CD8-positive, alpha-beta memory T cell (primary cell): ENCODE measurements at regions not wholly inside any gene's neighbourhood (a gene's known extent, or its start where the extent isn't known, plus 50 kb on each side); places are given as distances from the start of the nearest gene placed in this dataset.

Source experiments
- CTCF ChIA-PET: fragments of 350-600 bp; sonication (Branson Sonifier 250); formaldehyde crosslinking; loops from one replicate; lab custom pipeline; 2021; ENCODE audit warnings: antibody characterized with exemption; lab: Charles Lee
- POLR2A ChIA-PET: fragments of 350-600 bp; sonication (Branson Sonifier 250); formaldehyde crosslinking; loops from one replicate; lab custom pipeline; 2021; ENCODE audit warnings: antibody characterized with exemption; lab: Charles Lee
- DNase-seq, 5 donors: peaks; one replicate each; pipeline versions ENCODE4 v3.0.0 to v3.0.0-alpha.2; 2020 to 2022; ENCODE audit warnings: mixed read lengths in 1 of 5
- H3K27ac ChIP-seq: one replicate; pipeline ENCODE4 v1.7.0; 2013; ENCODE audit warnings: low read depth, mild to moderate bottlenecking, low read length, moderate library complexity
- H3K27me3 ChIP-seq: 2 replicates; pipeline ENCODE4 v1.7.0; 2013; ENCODE audit warnings: low read length, mild to moderate bottlenecking; ENCODE audit not compliant: insufficient read depth, poor library complexity, severe bottlenecking
- H3K36me3 ChIP-seq: 2 replicates; pipeline ENCODE4 v1.7.0; 2013; ENCODE audit warnings: mild to moderate bottlenecking, low read length, moderate library complexity; ENCODE audit not compliant: insufficient read depth
- H3K4me1 ChIP-seq: 2 replicates; pipeline ENCODE4 v1.7.0; 2013; ENCODE audit warnings: mild to moderate bottlenecking, low read length, moderate library complexity; ENCODE audit not compliant: insufficient read depth
- H3K4me3 ChIP-seq: 2 replicates; pipeline ENCODE4 v1.7.0; 2013; ENCODE audit warnings: mild to moderate bottlenecking, low read length
- H3K9me3 ChIP-seq: 2 replicates; pipeline ENCODE4 v1.7.0; 2013; ENCODE audit warnings: mild to moderate bottlenecking, low read length
- H3K27ac Mint-ChIP-seq, 8 donors: one replicate each; pipeline ENCODE4 v1.8.0; 2020 to 2021; ENCODE audit warnings: mixed read lengths in 8 of 8, mild to moderate bottlenecking in 6 of 8, inconsistent platforms in 3 of 8, moderate library complexity in 3 of 8
- H3K27me3 Mint-ChIP-seq, 2 donors: one replicate each; pipeline ENCODE4 v1.8.0; 2020 to 2021; ENCODE audit warnings: mixed read lengths in 2 of 2, mild to moderate bottlenecking in 1 of 2, moderate library complexity in 1 of 2
- H3K36me3 Mint-ChIP-seq, 3 donors: one replicate each; pipeline ENCODE4 v1.8.0; 2020 to 2021; ENCODE audit warnings: mixed read lengths in 3 of 3, inconsistent platforms in 1 of 3, mild to moderate bottlenecking in 1 of 3
- H3K4me1 Mint-ChIP-seq, 3 donors: one replicate each; pipeline ENCODE4 v1.8.0; 2020 to 2021; ENCODE audit warnings: mixed read lengths in 3 of 3, inconsistent platforms in 1 of 3, mild to moderate bottlenecking in 1 of 3
- H3K4me3 Mint-ChIP-seq, 7 donors: one replicate each; pipeline ENCODE4 v1.8.0; 2020 to 2021; ENCODE audit warnings: mixed read lengths in 7 of 7, mild to moderate bottlenecking in 6 of 7, moderate library complexity in 4 of 7, inconsistent platforms in 2 of 7
- H3K9me3 Mint-ChIP-seq, 5 donors: one replicate each; pipeline ENCODE4 v1.8.0; 2020 to 2022; ENCODE audit warnings: mixed read lengths in 5 of 5, mild to moderate bottlenecking in 3 of 5, moderate library complexity in 2 of 5, inconsistent platforms in 1 of 5

DNA sequence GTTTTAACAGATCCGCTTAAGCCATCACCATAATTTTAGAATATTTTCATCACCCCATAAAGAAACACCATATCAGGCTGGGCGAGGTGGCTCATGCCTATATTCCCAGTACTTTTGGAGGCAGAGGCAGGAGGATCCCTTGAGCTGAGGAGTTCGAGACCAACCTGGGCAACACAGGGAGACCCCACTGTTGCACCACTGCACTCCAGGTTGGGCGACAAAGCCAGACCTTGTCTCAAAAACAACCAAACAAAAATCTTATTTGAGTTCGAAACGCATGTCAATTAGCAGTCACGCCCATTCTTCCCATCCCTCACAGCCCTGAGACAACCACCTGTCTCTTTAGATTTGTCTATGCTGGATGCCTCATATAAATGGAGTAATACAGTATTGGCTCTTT is 119.9 kb downstream of the KLF13 start:
- H3K4me1 Mint-ChIP-seq: peaks cover 28 to 36% (median 31%) of the 10 kb centered on the region in 3 donors
- no peak for DNase-seq
- no peaks in the 10 kb centered on the region for H3K9me3 Mint-ChIP-seq
- Histone ChIP-seq H3K9me3 (no peaks in the 10 kb centered on the region), H3K4me1 (peaks cover 7% of the 10 kb centered on the region), H3K27me3 (no peaks in the 10 kb centered on the region), H3K27ac (no peak overlapping the region), H3K4me3 (no peak overlapping the region), H3K36me3 (no peaks in the 10 kb centered on the region)
- POLR2A ChIA-PET: no interaction called here
- CTCF ChIA-PET: interaction anchor here (0.6 kb wide), 1 partner anchor 29 kb away, joined by 3 read pairs; no protein-coding TSS in a partner anchor
- no peak overlapping the region for H3K4me3 Mint-ChIP-seq
- no peak overlapping the region for H3K27ac Mint-ChIP-seq
- no peaks in the 10 kb centered on the region for H3K27me3 Mint-ChIP-seq
- no peaks in the 10 kb centered on the region for H3K36me3 Mint-ChIP-seq

GRCh38 chr15:31447931-31448634 is 121.4 kb downstream of the KLF13 start:
- peak overlapping the region in 1 of 7 donors; percentile 5 for H3K4me3 Mint-ChIP-seq
- Histone ChIP-seq H3K27me3 (no peaks in the 10 kb centered on the region), H3K4me1 (peaks cover 7% of the 10 kb centered on the region), H3K4me3 (no peak overlapping the region), H3K27ac (no peak overlapping the region), H3K9me3 (no peaks in the 10 kb centered on the region), H3K36me3 (no peaks in the 10 kb centered on the region)
- no peaks in the 10 kb centered on the region for H3K27me3 Mint-ChIP-seq
- H3K9me3 Mint-ChIP-seq: peaks cover 0 to 2% (median 0%) of the 10 kb centered on the region in 5 donors
- H3K4me1 Mint-ChIP-seq: peaks cover 15 to 21% (median 19%) of the 10 kb centered on the region in 3 donors
- no peak for DNase-seq
- H3K36me3 Mint-ChIP-seq: no peaks in the 10 kb centered on the region
- ChIA-PET POLR2A (no interaction called here), CTCF (no interaction called here)
- H3K27ac Mint-ChIP-seq: peak overlapping the region in 5 of 8 donors; percentile 6 to 35 (median 29)

GRCh38 chr15:31448635-31448979 is 122.0 kb downstream of the KLF13 start:
- no peaks in the 10 kb centered on the region for H3K9me3 ChIP-seq
- H3K27ac ChIP-seq: no peak overlapping the region
- no peaks in the 10 kb centered on the region for H3K27me3 ChIP-seq
- Mint-ChIP-seq H3K27me3 (no peaks in the 10 kb centered on the region), H3K27ac (peak overlapping the region in 2 of 8 donors; percentile 8 to 29), H3K9me3 (peaks cover 0 to 2% (median 0%) of the 10 kb centered on the region in 5 donors), H3K4me1 (peaks cover 14 to 17% (median 16%) of the 10 kb centered on the region in 3 donors), H3K4me3 (no peak overlapping the region), H3K36me3 (no peaks in the 10 kb centered on the region)
- DNase-seq: no peak
- H3K4me3 ChIP-seq: no peak overlapping the region
- peaks cover 7% of the 10 kb centered on the region for H3K4me1 ChIP-seq
- ChIA-PET POLR2A (no interaction called here), CTCF (no interaction called here)
- no peaks in the 10 kb centered on the region for H3K36me3 ChIP-seq

DNA sequence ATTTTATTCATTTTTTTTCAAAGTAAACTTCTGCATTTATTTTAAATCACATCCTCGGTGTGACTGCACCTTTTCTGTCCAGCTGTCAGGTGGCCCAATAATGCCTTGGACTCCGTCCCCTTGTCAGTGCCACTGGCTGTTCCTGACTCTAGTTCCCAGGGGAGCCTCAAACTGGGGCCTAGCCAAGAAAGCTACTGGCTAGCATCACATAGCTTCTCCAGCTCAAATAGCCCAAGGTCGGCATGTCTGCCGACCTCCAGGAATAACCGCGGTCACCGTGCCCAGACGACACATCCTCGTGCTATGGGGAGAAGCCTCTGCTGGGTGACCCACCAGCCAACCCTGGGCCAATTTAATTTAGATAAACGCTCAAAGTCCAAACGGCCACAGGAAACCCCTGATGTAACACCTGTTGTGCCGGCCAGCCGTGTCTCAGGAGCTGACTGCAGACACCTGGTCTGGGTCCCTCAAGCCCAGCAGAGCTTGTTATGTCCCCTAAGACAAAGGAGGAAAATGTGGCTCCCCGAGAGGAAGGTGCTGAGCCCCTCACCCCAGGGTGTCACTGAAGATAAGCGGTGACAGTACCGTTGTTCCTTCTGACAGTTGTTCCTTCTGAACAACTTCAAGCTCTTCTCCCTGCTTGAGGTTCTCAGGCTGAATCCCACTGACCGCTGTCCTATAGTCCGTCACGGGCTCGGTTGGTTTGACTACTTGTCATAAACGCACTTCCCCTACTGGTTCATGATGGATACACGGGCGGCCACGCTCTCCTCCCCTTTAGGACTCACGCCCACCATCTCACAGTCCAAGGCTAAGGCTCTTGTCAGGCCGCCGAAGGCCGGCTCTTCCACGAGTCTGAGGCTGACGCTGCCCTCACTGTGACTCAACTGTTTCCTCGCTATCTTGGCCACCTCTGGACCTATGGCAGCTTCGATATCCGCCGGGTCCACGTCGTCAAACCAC is 126.2 kb downstream of the KLF13 start:
- H3K4me1 ChIP-seq: peaks cover 7% of the 10 kb centered on the region
- no peak overlapping the region for H3K27ac ChIP-seq
- ChIA-PET POLR2A (interaction anchor here (0.7 to 1.4 kb wide), 3 partner anchors 15 to 18 kb away, joined by 3 to 5 read pairs (median 3); no protein-coding TSS in a partner anchor), CTCF (no interaction called here)
- peaks cover 13 to 17% (median 15%) of the 10 kb centered on the region in 3 donors for H3K4me1 Mint-ChIP-seq
- H3K36me3 ChIP-seq: no peaks in the 10 kb centered on the region
- no peaks in the 10 kb centered on the region for H3K27me3 ChIP-seq
- no peaks in the 10 kb centered on the region for H3K27me3 Mint-ChIP-seq
- H3K4me3 Mint-ChIP-seq: no peak overlapping the region
- peak in 1 of 5 donors; percentile 19 for DNase-seq
- peak overlapping the region in 1 of 8 donors; percentile 90 for H3K27ac Mint-ChIP-seq
- H3K4me3 ChIP-seq: no peak overlapping the region
- no peaks in the 10 kb centered on the region for H3K9me3 ChIP-seq
- H3K36me3 Mint-ChIP-seq: peaks cover 0 to 6% (median 1%) of the 10 kb centered on the region in 3 donors
- H3K9me3 Mint-ChIP-seq: peaks cover 0 to 7% (median 5%) of the 10 kb centered on the region in 5 donors

DNA sequence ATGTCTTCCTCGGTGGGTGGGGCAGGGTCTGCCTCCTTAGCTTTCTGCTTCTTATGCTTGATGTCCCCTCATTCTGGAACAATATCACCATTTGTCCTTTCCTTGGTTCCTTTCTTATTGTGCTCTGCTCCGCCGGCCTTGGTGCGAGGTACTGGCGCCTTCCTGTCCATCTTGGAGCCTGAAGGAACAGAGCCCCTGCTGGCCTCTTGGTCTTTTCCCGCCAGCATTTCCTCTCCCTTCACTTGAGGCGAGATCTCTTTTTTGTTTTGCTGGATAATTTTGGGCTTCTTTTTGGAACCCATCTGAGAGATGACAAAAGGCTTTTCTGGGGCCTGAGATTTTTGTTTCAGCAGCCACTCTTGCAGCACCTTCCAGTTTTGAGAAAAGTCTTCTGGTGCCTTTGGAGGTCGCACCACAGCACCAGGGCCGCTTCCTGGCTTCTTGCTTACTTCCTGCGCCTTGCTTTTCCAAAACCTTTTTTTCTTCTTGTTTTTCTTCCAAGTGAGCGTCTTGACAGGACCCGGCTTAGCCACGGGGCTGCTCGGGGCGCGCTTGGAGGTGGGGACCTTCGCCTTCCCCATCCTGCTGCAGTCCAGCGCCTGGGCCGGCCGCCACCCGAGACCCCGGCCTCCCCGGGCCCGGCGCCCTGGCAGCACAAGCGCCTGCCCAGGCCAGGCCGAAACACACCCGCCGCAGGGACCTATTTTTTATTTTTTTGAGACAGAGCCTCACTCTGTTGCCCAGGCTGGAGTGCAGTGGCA is 127.1 kb downstream of the KLF13 start:
- no peaks in the 10 kb centered on the region for H3K27me3 ChIP-seq
- no peaks in the 10 kb centered on the region for H3K27me3 Mint-ChIP-seq
- peaks cover 7 to 13% (median 11%) of the 10 kb centered on the region in 3 donors for H3K4me1 Mint-ChIP-seq
- DNase-seq: peak in 1 of 5 donors; percentile 13
- H3K9me3 ChIP-seq: no peaks in the 10 kb centered on the region
- peak overlapping the region in 2 of 8 donors; percentile 6 to 90 for H3K27ac Mint-ChIP-seq
- H3K27ac ChIP-seq: no peak overlapping the region
- no peaks in the 10 kb centered on the region for H3K36me3 ChIP-seq
- peaks cover 3% of the 10 kb centered on the region for H3K4me1 ChIP-seq
- H3K4me3 Mint-ChIP-seq: no peak overlapping the region
- ChIA-PET CTCF (interaction anchor here (1.2 to 1.8 kb wide), 2 partner anchors 19 to 37 kb away, joined by 3 to 5 read pairs; no protein-coding TSS in a partner anchor), POLR2A (interaction anchor here (0.5 to 2.8 kb wide), 2 partner anchors 19 to 21 kb away, joined by 4 to 8 read pairs; no protein-coding TSS in a partner anchor)
- no peak overlapping the region for H3K4me3 ChIP-seq
- H3K36me3 Mint-ChIP-seq: peaks cover 0 to 6% (median 1%) of the 10 kb centered on the region in 3 donors
- peaks cover 0 to 7% (median 5%) of the 10 kb centered on the region in 5 donors for H3K9me3 Mint-ChIP-seq

DNA sequence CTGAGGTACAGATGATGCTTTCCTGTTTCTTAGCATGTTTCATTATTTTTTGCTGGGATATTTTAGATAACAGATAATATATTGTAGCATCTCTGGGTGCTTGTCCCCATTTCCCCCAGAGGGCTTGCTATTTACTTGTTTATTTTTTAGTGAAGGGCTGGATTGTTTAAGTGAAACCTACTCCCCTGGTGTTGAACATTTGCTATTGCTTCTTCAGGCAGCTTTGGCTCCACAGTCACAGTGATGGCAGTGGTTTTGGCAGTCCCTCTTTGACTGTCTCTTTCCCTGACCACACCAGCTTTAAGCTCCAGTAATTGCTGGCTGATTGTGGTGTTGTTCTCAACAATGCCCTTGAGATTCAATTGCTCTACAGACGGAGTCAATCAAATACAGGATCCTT is 128.9 kb downstream of the KLF13 start:
- H3K4me1 Mint-ChIP-seq: peaks cover 13 to 21% (median 20%) of the 10 kb centered on the region in 3 donors
- H3K27ac Mint-ChIP-seq: peak overlapping the region in 3 of 8 donors; percentile 39 to 86 (median 72)
- H3K27me3 Mint-ChIP-seq: peaks cover 0 to 3% of the 10 kb centered on the region in 2 donors
- H3K27ac ChIP-seq: no peak overlapping the region
- ChIA-PET CTCF (interaction anchor here (1.1 to 1.8 kb wide), 2 partner anchors 21 to 94 kb away, joined by 3 to 5 read pairs; no protein-coding TSS in a partner anchor), POLR2A (interaction anchor here (2.8 kb wide), 1 partner anchor 20 kb away, joined by 8 read pairs; no protein-coding TSS in a partner anchor)
- H3K9me3 Mint-ChIP-seq: peaks cover 0 to 7% (median 5%) of the 10 kb centered on the region in 5 donors
- H3K4me3 ChIP-seq: no peak overlapping the region
- DNase-seq: no peak
- H3K4me3 Mint-ChIP-seq: no peak overlapping the region
- H3K27me3 ChIP-seq: no peaks in the 10 kb centered on the region
- peaks cover 10% of the 10 kb centered on the region for H3K4me1 ChIP-seq
- no peaks in the 10 kb centered on the region for H3K9me3 ChIP-seq
- peaks cover 0 to 6% (median 1%) of the 10 kb centered on the region in 3 donors for H3K36me3 Mint-ChIP-seq
- H3K36me3 ChIP-seq: no peaks in the 10 kb centered on the region

DNA sequence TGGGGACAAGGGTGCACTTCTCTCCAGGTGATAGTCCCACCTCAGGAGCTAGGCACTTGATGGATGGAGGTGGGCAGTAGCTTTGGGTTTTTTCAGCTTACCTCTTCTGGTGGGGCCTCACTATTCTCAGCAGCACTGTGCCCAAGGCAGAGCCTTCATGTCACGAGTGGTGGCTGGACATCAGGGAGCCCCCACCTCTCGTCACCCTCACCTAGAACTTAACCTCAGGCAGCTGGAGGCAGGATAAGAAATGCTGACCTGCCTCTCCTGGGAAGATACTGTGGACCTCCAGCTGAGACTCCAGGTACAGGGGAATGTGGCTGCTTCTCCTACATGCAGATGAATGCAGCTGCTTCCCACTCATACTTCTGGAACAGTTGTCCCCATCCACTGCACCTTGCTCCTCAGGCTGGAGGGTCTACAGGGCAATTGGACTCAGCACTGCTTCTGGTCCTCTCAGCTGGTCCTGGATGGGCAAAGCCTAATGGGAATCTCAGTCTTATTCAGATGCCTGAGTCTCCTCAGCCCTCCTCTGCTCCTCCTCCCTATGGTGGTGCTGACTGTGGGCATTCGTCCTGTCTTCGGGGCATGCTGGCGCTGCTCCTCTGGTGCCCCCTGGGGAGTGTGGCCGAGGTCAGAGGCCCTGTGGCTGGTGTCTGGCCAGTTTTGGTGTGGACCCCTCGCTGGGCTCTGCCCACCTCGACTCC is 129.9 kb downstream of the KLF13 start:
- POLR2A ChIA-PET: interaction anchor here (2.8 kb wide), 1 partner anchor 21 kb away, joined by 8 read pairs; no protein-coding TSS in a partner anchor
- no peak for DNase-seq
- H3K27ac Mint-ChIP-seq: no peak overlapping the region

More for the DNA sequence above, 129.9 kb downstream of the KLF13 start:
- H3K4me1 ChIP-seq: peaks cover 10% of the 10 kb centered on the region
- Mint-ChIP-seq H3K27me3 (peaks cover 0 to 4% of the 10 kb centered on the region in 2 donors), H3K9me3 (peaks cover 0 to 7% (median 5%) of the 10 kb centered on the region in 5 donors), H3K36me3 (peaks cover 0 to 6% (median 1%) of the 10 kb centered on the region in 3 donors), H3K4me3 (no peak overlapping the region), H3K4me1 (peaks cover 13 to 24% (median 21%) of the 10 kb centered on the region in 3 donors)
- CTCF ChIA-PET: interaction anchor here (1.0 kb wide), 1 partner anchor 32 kb away, joined by 4 read pairs; no protein-coding TSS in a partner anchor
- H3K27ac ChIP-seq: no peak overlapping the region
- H3K36me3 ChIP-seq: no peaks in the 10 kb centered on the region
- H3K9me3 ChIP-seq: no peaks in the 10 kb centered on the region
- no peaks in the 10 kb centered on the region for H3K27me3 ChIP-seq
- no peak overlapping the region for H3K4me3 ChIP-seq
